HS-27A (cell line): ENCODE measurements at regions not wholly inside any gene's neighbourhood (a gene's known extent, or its start where the extent isn't known, plus 50 kb on each side); places are given as distances from the start of the nearest gene placed in this dataset.
"Not testable (repeated sequence)": the region's sequence is repeated elsewhere in the genome, so short reads cannot be mapped to it uniquely, and the experiment has no call there.

Experiments used
- DNase-seq: peaks from one replicate; pipeline ENCODE4 v3.0.0-alpha.2; 2012; ENCODE audit warnings: low read depth, missing footprints

- DNase-seq: no peak
Observed at GRCh38 chr15:79756365-79756764, 140.4 kb downstream of the MTHFS start.

GRCh38 chr15:79765081-79765480 is 131.7 kb downstream of the MTHFS start:
- no peak for DNase-seq

GRCh38 chr15:79769069-79769481 is 127.7 kb downstream of the MTHFS start:
- no peak for DNase-seq

- no peak for DNase-seq
Observed at GRCh38 chr15:79769933-79770759, 126.7 kb downstream of the MTHFS start.

- DNase-seq: no peak
Observed at GRCh38 chr15:79773128-79773527, 123.7 kb downstream of the MTHFS start.

- no peak for DNase-seq
Observed at GRCh38 chr15:79775821-79776220, 121.0 kb downstream of the MTHFS start.

- DNase-seq: no peak
Observed at GRCh38 chr15:79777916-79778315, 118.9 kb downstream of the MTHFS start.

GRCh38 chr15:79778378-79778990 is 118.3 kb downstream of the MTHFS start:
- DNase-seq: no peak

GRCh38 chr15:79779746-79780145 is 117.1 kb downstream of the MTHFS start:
- DNase-seq: no peak

- DNase-seq: not testable (repeated sequence)
Observed at GRCh38 chr15:79782307-79782706, 114.5 kb downstream of the MTHFS start.
